NCI-H2081 (cell line): ENCODE measurements at regions not wholly inside any gene's neighbourhood (a gene's known extent, or its start where the extent isn't known, plus 50 kb on each side); places are given as distances from the start of the nearest gene placed in this dataset.
A peak's percentile ranks its signal among the peaks of the same experiment; 100 is the strongest.
"Not testable (repeated sequence)": the region's sequence is repeated elsewhere in the genome, so short reads cannot be mapped to it uniquely, and the experiment has no call there.

Experiments
- DNase-seq, 2 experiments: peaks; one replicate each; lab custom pipeline; 2025; lab: John Stamatoyannopoulos, UW

GRCh38 chr16:22653876-22654275 lies 143.2 kb downstream of the NPIPB5 start:
- no peak for DNase-seq

DNA sequence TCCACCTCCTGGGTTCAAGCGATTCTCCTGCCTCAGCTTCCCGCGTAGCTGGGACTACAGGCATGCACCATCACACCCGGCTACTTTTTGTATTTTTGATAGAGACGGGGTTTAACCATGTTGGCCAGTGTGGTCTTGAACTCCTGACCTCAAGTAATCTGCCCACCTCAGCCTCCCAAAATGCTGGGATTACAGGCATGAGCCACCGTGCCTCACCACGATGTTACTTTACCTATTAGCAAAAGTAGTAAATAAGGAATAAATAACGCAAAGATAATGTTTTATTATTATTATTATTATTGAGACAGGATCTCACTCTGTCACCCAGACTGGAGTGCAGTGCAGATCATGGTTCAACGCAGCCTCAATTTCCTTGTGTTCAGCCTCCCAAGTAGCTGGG lies 145.9 kb downstream of the NPIPB5 start:
- not testable (repeated sequence) for DNase-seq

- DNase-seq = peak in 1 of 2 experiments; percentile 45
Observed at GRCh38 chr16:22659933-22660332, 149.2 kb downstream of the NPIPB5 start.

GRCh38 chr16:22660441-22661160 lies 149.9 kb downstream of the NPIPB5 start:
- DNase-seq = no peak

DNA sequence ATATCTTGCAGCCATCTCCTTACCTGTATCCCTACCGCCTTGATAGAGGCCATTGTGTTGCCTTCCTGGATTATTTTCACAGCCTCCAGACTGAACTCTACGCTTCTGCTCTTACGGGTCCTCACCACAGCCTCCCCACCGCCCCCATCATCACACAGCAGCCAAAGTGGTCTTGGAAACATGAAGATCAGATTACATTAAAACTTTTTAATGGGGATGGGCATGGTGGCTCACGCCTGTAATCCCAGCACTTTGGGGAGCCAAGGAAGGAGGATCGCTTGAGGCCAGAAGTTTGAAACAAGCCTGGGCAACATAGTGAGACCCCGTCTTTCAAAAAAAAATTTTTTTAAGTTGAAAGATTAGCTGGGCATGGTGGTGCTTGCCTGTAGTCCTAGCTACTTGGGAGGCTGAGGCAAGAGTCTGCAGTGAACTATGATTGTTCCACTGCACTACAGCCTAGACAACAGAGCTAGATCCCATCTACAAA lies 150.5 kb downstream of the NPIPB5 start:
- DNase-seq = no peak

GRCh38 chr16:22662958-22663357 lies 151.0 kb upstream of the HS3ST2 start:
- DNase-seq = not testable (repeated sequence)

DNA sequence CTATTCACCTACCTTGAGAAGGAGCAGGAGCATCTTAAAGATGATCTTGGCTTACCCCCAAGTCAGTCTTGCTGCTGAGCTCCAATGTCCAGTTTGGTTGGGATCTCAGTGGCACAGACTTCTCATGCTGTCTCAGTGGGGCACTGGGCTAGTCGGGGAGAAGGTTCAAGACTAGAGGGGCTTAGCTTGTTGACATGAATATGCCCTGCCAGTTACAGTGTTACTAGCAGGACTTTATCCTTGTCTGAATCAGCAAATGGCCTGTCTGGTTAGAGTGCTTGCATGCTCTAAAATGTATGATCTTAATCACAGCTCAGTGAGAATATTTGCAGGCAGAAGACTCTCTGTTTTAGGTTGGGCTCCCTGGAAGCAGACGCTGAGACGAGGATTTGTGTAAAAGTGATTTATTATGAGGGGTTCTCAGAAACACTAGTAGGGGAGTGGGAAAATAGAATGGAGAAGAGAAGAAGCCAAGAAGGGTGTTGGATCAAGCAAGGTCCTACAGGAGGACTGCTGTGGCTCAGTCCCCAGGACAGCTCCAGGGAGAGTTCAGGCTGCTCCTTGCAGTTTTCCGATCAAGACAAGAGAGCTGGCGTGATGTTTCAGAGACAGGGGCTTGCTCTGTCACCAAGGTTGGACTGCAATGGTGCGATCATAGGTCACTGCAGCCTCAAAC lies 150.4 kb upstream of the HS3ST2 start:
- DNase-seq = no peak

GRCh38 chr16:22664132-22664531 lies 149.8 kb upstream of the HS3ST2 start:
- no peak for DNase-seq

DNA sequence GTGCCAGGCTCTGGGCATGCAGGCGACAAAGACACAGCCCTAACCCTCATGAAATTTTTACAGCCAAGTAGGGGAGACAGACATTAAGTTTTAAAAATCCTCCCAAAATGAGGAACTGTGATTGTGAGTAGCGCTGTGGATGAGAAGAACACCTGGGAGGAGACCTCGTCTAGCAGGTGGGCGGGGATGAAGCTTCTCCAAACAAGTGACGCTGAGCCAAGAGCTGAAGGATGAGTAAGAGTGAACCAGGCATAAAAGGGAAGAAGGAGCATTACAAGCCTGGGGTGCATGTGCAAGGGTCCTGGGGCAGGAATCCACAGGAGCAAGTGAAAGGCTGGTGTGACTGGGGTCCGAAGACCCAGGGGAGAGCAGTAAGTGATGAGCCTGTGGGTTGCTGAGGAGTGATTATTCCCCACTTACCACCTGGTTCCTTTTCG lies 149.4 kb upstream of the HS3ST2 start:
- DNase-seq = no peak

GRCh38 chr16:22665048-22665797 lies 148.7 kb upstream of the HS3ST2 start:
- DNase-seq = no peak

DNA sequence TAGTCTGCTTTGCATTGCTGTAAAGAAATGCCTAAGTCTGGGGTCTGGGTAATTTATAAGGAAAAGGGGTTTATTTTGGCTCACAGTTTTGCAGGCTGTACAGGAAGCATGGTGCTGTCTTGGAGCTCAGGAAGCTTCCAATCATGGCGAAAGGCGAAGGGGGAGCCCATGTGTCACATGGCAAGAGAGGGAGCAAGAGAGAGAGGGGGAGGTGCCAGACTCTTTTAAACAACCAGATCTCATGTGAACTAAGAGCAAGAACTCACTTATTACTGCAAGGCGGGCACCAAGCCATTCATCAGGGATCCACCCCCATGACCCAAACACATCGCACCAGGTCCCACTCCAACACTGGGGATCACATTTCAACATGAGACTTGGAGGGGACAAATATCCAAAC lies 148.2 kb upstream of the HS3ST2 start:
- no peak for DNase-seq

DNA sequence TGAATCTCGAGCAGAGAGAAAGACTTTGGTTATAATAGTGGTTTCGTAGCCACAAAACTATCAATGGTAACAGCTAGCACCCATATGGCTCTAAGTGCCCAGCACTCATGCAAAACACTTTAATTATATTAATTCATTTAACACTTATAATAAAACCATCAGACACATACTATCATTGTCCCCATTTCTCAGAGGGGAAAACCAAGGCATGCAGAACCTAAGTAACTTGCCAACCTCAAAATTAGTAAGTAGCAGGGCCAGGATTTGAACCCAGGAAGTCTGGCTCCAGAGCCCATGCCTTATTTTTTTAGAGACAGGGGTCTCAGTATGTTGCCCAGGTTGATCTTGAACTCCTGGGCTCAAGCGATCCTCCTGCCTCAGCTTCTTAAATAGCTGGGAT lies 145.6 kb upstream of the HS3ST2 start:
- no peak for DNase-seq

- DNase-seq = no peak
Observed at GRCh38 chr16:22670044-22670536, 143.9 kb upstream of the HS3ST2 start.

DNA sequence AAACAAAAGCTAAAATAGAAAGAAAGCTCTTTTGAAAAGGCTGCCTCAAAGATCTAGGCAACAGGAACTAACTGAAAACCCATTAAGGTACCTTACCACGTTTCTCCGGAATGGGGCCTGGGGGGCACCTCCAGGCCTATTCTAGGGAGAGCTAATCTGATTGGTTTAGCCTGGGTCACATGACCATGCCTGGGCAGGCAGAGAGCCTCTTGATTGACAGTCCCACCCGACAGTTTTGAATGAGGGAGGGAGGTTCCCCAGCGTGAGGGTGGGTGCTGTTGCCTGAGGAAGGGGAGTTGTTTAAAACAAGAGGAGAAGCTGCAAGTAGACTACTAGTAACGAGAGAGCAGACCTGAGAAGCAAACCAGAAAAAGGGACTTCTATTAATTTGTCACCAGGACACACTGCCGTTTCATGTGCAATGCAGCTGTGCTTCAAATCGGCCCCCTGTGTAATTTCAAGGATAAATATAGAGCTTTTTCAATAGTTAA lies 143.4 kb upstream of the HS3ST2 start:
- no peak for DNase-seq

GRCh38 chr16:22671301-22672076 lies 142.5 kb upstream of the HS3ST2 start:
- no peak for DNase-seq

GRCh38 chr16:22672830-22673210 lies 141.1 kb upstream of the HS3ST2 start:
- no peak for DNase-seq

- no peak for DNase-seq
Observed at GRCh38 chr16:22673421-22673831, 140.5 kb upstream of the HS3ST2 start.

- no peak for DNase-seq
Observed at GRCh38 chr16:22674832-22675191, 139.2 kb upstream of the HS3ST2 start.

DNA sequence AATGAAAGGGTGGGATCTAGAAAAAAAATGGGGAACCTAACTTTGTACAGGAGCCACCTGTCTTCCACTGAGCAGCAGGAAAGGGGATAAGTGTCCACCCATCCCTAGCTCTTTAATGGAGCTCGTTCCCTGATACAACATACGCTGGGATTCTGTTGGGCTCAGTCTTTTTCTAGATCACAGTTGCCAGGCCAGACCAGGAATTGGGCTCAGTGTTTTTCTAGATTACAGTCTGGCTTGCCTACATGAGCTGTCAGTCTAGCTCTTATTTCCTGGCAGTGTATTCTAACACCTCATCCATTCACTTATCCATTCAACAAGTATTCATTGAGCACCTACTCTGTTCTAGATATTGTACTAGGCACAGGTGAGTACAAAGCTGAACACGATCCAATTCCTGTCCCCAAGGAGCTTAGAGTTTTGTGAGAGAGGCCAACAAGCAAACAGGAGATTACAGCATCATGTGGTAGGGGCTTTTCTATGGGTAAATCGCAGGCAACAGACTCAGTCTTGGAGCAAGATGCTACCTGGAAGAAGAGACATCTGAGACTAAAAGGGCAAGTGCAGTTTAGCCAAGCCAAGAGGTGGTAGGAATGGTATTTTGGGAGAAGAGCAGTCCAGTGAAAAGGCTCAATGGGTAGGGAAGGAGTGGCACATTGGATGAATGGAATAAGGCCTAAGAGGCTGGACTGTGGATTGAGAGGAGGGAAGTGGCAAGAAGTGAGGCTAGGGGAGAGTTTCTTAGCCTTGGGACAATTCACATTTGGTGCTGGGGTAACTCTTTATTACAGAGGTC lies 138.0 kb upstream of the HS3ST2 start:
- no peak for DNase-seq

GRCh38 chr16:22677024-22677830 lies 136.7 kb upstream of the HS3ST2 start:
- no peak for DNase-seq
